GM13977 (cell line): ENCODE measurements at regions not wholly inside any gene's neighbourhood (a gene's known extent, or its start where the extent isn't known, plus 50 kb on each side); places are given as distances from the start of the nearest gene placed in this dataset.

Experiments used
- DNase-seq: peaks from one replicate; pipeline ENCODE4 v3.0.0; 2012; ENCODE audit warnings: low spot score
- in situ Hi-C: fragments of 300-500 bp; cut with MboI; formaldehyde crosslinking; loops from one replicate; pipeline ENCODE4 v1.12.0; 2022; ENCODE audit warnings: low sequenced_read_pairs, low pct_unique_long_range_greater_than_20kb, mixed read lengths, inconsistent platforms; ENCODE audit not compliant: unreplicated experiment
- TF ChIP-seq, protein P1 (sequence below): IDR thresholded peaks from 2 replicates; pipeline ENCODE4 v1.5.1; 2012; ENCODE audit warnings: mild to moderate bottlenecking, control low read depth; ENCODE audit not compliant: insufficient read depth; ENCODE audit errors: extremely low read depth, missing control alignments

DNA sequence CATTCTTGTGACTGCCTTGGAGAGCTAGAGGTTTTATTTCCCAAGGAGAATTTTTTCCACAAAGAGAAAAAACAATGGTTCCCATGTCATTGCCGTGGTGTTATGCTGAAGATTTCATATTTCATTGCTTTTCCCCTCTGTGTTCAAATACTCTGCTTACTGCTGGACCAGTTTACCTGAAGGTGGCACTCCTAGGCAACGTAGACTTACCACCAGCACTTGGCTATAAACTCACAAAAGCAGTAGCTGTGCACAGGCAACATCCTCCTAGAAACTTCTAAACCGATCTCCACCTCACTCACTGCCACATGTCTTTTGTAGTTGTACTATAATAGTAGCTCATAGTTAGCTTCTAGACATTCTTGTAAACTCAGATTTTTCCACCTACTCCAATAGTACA is 1319.7 kb upstream of the CRIM1 start:
- in situ Hi-C loops, result no loop called here
- TF ChIP-seq, protein P1, sequence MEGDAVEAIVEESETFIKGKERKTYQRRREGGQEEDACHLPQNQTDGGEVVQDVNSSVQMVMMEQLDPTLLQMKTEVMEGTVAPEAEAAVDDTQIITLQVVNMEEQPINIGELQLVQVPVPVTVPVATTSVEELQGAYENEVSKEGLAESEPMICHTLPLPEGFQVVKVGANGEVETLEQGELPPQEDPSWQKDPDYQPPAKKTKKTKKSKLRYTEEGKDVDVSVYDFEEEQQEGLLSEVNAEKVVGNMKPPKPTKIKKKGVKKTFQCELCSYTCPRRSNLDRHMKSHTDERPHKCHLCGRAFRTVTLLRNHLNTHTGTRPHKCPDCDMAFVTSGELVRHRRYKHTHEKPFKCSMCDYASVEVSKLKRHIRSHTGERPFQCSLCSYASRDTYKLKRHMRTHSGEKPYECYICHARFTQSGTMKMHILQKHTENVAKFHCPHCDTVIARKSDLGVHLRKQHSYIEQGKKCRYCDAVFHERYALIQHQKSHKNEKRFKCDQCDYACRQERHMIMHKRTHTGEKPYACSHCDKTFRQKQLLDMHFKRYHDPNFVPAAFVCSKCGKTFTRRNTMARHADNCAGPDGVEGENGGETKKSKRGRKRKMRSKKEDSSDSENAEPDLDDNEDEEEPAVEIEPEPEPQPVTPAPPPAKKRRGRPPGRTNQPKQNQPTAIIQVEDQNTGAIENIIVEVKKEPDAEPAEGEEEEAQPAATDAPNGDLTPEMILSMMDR, result peak; percentile 16
- no peak for DNase-seq

DNA sequence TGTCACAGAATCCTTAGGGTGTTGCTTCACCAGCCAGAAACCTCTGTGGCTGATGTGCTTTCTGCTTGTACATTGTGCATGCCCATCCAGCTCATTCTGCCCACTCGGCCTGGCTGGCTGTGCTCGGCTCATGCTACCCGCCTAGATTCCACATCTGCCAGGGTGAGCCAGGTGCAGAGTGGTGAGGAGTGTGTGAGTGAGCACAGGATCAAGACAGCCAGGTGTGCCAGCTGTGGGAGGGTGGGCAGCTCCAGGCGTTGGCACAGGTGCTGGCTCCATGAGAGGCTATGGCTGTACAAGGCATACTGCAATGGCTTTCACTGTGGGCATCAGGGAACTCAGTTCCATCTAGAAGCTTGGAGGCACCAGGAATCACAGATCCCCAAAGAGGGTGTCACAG is 1321.8 kb upstream of the CRIM1 start:
- no peak for DNase-seq
- TF ChIP-seq, protein P1, result no peak
- in situ Hi-C loops, result no loop called here

DNA sequence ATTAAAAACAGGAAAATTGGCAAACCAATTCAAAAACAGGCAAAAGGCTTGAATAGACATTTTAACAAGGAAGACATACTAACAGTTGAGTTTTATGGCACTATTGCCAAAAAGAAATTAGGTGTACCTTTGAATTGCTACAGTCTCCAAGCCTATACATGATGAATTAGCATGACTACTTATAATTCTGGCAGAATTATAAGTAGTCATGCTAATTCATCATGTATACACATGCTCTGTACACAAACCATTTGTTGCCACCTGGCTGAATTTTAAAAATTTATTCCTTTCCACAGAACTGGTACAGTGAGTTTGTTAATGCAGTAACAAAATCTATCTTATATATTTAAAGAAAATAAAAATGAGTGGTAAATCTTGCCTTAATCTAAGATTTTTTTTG is 1332.0 kb upstream of the CRIM1 start:
- TF ChIP-seq, protein P1, result no peak
- in situ Hi-C loops, result no loop called here
- no peak for DNase-seq

DNA sequence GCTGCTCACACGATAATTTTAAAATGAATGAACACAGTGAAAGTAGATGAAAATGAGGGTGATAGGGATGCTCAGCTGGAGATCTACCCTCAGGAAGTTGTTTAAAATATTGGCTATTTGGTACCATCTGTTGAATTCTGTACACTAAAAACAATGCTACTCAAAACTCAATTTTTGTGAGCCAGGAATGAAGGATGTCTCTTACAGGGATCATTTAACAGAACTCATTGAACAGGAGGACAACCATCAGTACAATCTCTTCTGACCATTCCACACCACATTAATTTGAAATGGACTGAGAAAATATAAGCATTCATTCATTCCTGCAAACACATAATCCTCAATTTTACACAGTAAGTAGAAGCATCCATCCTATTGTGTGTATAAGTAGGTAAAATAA is 1355.1 kb upstream of the CRIM1 start:
- TF ChIP-seq, protein P1, result no peak
- no peak for DNase-seq

DNA sequence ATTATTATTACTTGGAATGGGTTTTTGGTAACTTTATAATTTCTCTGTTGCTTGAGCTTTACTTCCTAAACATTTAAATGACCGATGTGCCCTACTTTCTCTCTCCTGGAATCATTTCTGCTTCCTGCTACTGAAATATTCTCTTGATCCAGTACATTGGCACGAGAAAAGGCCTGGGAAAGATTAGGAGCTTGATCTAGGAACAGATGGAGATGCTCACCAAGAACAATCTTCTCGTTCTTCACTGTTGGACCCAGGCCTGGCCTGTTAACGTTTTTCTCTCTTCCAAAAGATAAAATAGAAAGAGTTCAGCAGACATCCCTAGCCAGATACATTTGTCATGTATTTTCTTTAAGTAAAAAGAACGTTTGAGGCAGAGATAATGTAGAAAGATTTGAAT is 1356.8 kb upstream of the CRIM1 start:
- DNase-seq, result no peak
- in situ Hi-C loops, result no loop called here
- TF ChIP-seq, protein P1, result no peak

More for the DNA sequence above, 1355.1 kb upstream of the CRIM1 start:
- in situ Hi-C loops, result no loop called here

DNA sequence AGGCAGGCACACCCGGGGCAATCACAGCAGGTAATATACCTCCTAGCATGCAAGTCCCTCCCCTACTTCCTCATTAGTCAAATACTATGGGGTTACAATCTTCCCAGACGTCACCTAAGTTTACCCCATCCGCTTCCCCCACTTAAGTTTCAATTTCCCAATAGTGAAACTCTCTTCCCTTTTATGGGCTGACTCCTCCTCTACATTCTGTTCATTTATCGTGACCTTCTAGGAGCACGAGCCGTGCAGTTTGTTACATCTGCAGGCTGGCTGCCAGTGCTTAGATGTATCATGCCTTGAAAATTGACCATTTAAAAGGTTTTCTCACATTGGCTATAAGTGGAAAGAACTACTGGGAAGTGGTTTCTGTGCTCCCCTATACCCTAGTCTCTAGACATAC is 1357.8 kb upstream of the CRIM1 start:
- TF ChIP-seq, protein P1, result no peak
- DNase-seq, result no peak
- in situ Hi-C loops, result no loop called here

DNA sequence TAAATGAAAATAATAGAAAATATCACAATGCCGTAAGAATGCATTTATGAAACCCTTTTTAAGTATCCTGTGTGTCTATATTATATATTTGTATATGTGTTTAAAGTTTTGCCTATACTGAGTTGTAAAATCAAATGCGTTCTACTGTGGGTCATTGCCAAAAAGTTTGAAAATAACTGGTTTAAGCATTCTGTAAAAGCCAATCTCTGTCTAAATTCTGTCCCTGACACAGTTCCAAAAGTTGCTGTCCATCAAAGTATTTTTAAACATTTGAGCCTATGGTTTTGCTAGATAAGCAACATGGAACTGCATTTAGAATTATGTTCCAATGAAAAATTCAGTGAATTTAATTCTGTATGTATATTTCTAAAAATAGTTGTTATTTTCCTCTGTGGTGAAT is 1360.4 kb upstream of the CRIM1 start:
- DNase-seq, result no peak
- TF ChIP-seq, protein P1, result no peak
- in situ Hi-C loops, result no loop called here
